Tibial nerve (tissue), 4 donors: ENCODE measurements at regions not wholly inside any gene's neighbourhood (a gene's known extent, or its start where the extent isn't known, plus 50 kb on each side); places are given as distances from the start of the nearest gene placed in this dataset.

Experiments used
- DNase-seq, 2 donors: peaks; one replicate each; pipeline ENCODE4 v3.0.0-alpha.2; 2019; ENCODE audit warnings: low spot score in 2 of 2
- H3K27ac ChIP-seq, 4 donors: fragments of 200-600 bp; sonication (generic) in 3 of 4; one replicate each; pipeline ENCODE4 v1.5.1; 2017 to 2019; ENCODE audit warnings: mild to moderate bottlenecking in 1 of 4
- H3K27me3 ChIP-seq, 2 donors: fragments of 200-600 bp; sonication (generic) in 1 of 2; one replicate each; pipeline versions ENCODE4 v1.5.1 to v1.6.0; 2017 to 2019
- H3K36me3 ChIP-seq, 3 donors: fragments of 200-600 bp; sonication (generic); one replicate each; pipeline ENCODE4 v1.5.1; 2018 to 2019
- H3K4me1 ChIP-seq, 4 donors: fragments of 200-600 bp; sonication (generic) in 3 of 4; one replicate each; pipeline ENCODE4 v1.5.1; 2017 to 2019
- H3K4me3 ChIP-seq, 4 donors: fragments of 200-600 bp; sonication (generic) in 3 of 4; one replicate each; pipeline ENCODE4 v1.5.1; 2017 to 2019; ENCODE audit warnings: mild to moderate bottlenecking in 1 of 4, moderate library complexity in 1 of 4
- H3K9me3 ChIP-seq, 4 donors: fragments of 200-600 bp; sonication (generic) in 3 of 4; one replicate each; pipeline ENCODE4 v1.5.1; 2017 to 2019
- CTCF ChIP-seq, 5 experiments: fragments of 200-600 bp in 3 of 5; fragments of 450-650 bp in 2 of 5; sonication (generic) in 3 of 5; IDR thresholded peaks; one replicate each; pipeline ENCODE4 v1.5.1; 2016 to 2019; ENCODE audit warnings: antibody characterized with exemption in 5 of 5, mild to moderate bottlenecking in 3 of 5, moderate library complexity in 2 of 5
- EP300 ChIP-seq, 2 donors: sonication (generic); formaldehyde crosslinking; IDR thresholded peaks; one replicate each; pipeline ENCODE4 v1.6.1; 2017; ENCODE audit warnings: antibody characterized with exemption in 2 of 2, mild to moderate bottlenecking in 1 of 2
- POLR2A ChIP-seq, 2 donors: fragments of 450-650 bp; IDR thresholded peaks; one replicate each; pipeline ENCODE4 v1.6.1; 2017; ENCODE audit warnings: antibody characterized with exemption in 2 of 2, mild to moderate bottlenecking in 2 of 2, moderate library complexity in 2 of 2
- WGBS, 2 donors: methylation state at CpG; one replicate each; pipeline ENCODE4 v1.1.5; 2018; 5-methylcytosine and 5-hydroxymethylcytosine counted together

GRCh38 chr13:50219743-50220142 lies 204.5 kb downstream of the KCNRG start:
- Histone ChIP-seq H3K27ac (no peak overlapping the region), H3K36me3 (no peaks in the 10 kb centered on the region), H3K4me1 (peaks cover 0 to 18% (median 2%) of the 10 kb centered on the region in 4 donors), H3K27me3 (no peaks in the 10 kb centered on the region), H3K4me3 (no peak overlapping the region), H3K9me3 (peaks cover 0 to 7% (median 1%) of the 10 kb centered on the region in 4 donors)
- TF ChIP-seq POLR2A (IDR thresholded peaks at IDR 0.05) (no peak), EP300 (IDR thresholded peaks at IDR 0.05) (no peak), CTCF (IDR thresholded peaks at IDR 0.05) (no peak)
- WGBS, 2 donors = 91 to 96% methylated on average over 3 of the region's 3 CpGs
- DNase-seq = no peak

GRCh38 chr13:50220938-50221337 lies 205.7 kb downstream of the KCNRG start:
- WGBS, 2 donors = 51 to 60% methylated on average over 4 of the region's 4 CpGs
- TF ChIP-seq CTCF (IDR thresholded peaks at IDR 0.05) (no peak), EP300 (IDR thresholded peaks at IDR 0.05) (peak in 1 of 2 donors; percentile 45)
- H3K27me3 ChIP-seq = no peaks in the 10 kb centered on the region
- peaks cover 0 to 7% (median 1%) of the 10 kb centered on the region in 4 donors for H3K9me3 ChIP-seq
- H3K36me3 ChIP-seq = no peaks in the 10 kb centered on the region
- no peak overlapping the region for H3K27ac ChIP-seq
- no peak overlapping the region for H3K4me3 ChIP-seq
- peaks cover 0 to 25% (median 2%) of the 10 kb centered on the region in 4 donors for H3K4me1 ChIP-seq
- no peak for DNase-seq

- peak in 1 of 2 donors; percentile 80 for TF ChIP-seq EP300 (IDR thresholded peaks at IDR 0.05)
- TF ChIP-seq POLR2A (IDR thresholded peaks at IDR 0.05) = no peak
- DNase-seq = peak; percentile 62 to 76
- Histone ChIP-seq H3K4me1 (peaks cover 0 to 33% (median 8%) of the 10 kb centered on the region in 4 donors), H3K36me3 (no peaks in the 10 kb centered on the region), H3K9me3 (peaks cover 0 to 2% (median 0%) of the 10 kb centered on the region in 4 donors), H3K27ac (peak overlapping the region in 1 of 4 donors; percentile 38), H3K27me3 (no peaks in the 10 kb centered on the region), H3K4me3 (peak overlapping the region in 1 of 4 donors; percentile 21)
- WGBS, 2 donors = 23 to 28% methylated on average over 13 of the region's 13 CpGs
Measured at GRCh38 chr13:50222569-50223332, 207.5 kb downstream of the KCNRG start.

- TF ChIP-seq POLR2A (IDR thresholded peaks at IDR 0.05) = no peak
- TF ChIP-seq CTCF (IDR thresholded peaks at IDR 0.05) = no peak
- TF ChIP-seq EP300 (IDR thresholded peaks at IDR 0.05) = no peak
- Histone ChIP-seq H3K4me3 (no peak overlapping the region), H3K27ac (no peak overlapping the region), H3K9me3 (no peaks in the 10 kb centered on the region), H3K4me1 (peaks cover 0 to 33% (median 8%) of the 10 kb centered on the region in 4 donors), H3K36me3 (no peaks in the 10 kb centered on the region), H3K27me3 (no peaks in the 10 kb centered on the region)
- 49 to 54% methylated on average over 4 of the region's 4 CpGs for WGBS, 2 donors
- DNase-seq = no peak
Measured at GRCh38 chr13:50224534-50224933, 209.3 kb downstream of the KCNRG start.

- no peak for DNase-seq
- H3K36me3 ChIP-seq = no peaks in the 10 kb centered on the region
- H3K27me3 ChIP-seq = no peaks in the 10 kb centered on the region
- H3K9me3 ChIP-seq = no peaks in the 10 kb centered on the region
- no peak for TF ChIP-seq EP300 (IDR thresholded peaks at IDR 0.05)
- TF ChIP-seq POLR2A (IDR thresholded peaks at IDR 0.05) = no peak
- no peak for TF ChIP-seq CTCF (IDR thresholded peaks at IDR 0.05)
- WGBS, 2 donors = 48 to 53% methylated on average over 3 of the region's 3 CpGs
- H3K27ac ChIP-seq = peak overlapping the region in 1 of 4 donors; percentile 8
- H3K4me1 ChIP-seq = peaks cover 0 to 33% (median 8%) of the 10 kb centered on the region in 4 donors
- H3K4me3 ChIP-seq = no peak overlapping the region
Measured at GRCh38 chr13:50225193-50226155, 210.2 kb downstream of the KCNRG start.
